GF-D8 (cell line): ENCODE measurements at regions not wholly inside any gene's neighbourhood (a gene's known extent, or its start where the extent isn't known, plus 50 kb on each side); places are given as distances from the start of the nearest gene placed in this dataset.

Source experiments
- DNase-seq: peaks from one replicate; lab custom pipeline; 2025; lab: John Stamatoyannopoulos, UW

DNA sequence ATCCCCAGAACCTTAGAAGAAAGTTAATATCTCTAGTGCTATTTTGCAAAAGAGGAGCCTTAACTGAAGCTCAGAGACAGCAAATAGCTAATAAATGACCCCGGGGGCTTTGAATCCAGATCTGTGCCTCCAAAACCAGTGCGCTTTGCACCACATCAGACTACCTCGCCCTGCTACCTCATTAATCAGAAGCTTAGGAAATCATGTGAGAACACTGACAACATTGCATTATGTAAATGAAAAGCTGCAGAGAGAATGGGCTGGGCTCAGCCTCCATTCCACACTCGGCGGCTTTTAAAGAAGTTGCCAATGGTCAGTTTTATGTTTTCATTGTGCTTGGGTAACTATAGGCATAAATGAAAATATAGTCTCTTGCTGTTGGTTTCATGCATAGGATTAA, 54.0 kb upstream of the STMND1 start:
- no peak for DNase-seq

DNA sequence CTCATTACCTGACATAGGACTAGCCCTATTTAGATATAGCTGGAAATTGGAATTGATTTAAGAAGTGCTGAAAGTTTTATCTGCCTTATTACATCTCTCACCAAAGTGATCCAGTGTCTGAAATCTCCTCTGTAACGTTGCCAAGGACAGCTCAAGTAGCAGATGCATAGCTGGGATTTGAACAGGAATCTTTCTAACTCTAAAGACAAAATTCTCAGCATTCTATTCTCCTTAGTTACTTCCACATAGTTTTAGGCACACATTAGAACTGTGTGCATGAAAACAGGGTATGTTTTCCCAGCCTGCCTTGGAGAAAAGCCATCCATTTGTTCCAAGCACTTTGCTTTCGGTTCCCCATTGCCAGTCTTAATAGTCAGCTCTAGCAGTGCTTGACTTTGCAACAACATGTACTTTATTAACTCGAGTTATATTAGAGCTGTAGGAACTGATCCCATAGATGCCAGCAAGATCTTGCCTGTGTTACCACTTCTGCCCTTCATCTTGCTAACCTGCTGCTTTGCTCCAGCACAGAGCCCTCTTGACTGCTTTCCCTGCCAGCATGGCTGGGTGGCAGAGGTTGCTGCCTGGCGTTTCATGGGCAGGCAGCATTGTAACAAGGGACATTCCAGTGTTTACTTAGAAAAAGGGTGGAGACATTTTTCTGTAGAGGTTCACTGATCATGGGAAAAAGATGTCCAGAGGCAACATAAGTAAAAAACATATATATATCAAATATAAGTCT, 56.1 kb upstream of the STMND1 start:
- DNase-seq = no peak

GRCh38 chr6:17043148-17043522, 58.7 kb upstream of the STMND1 start:
- no peak for DNase-seq

GRCh38 chr6:17042422-17043147, 59.3 kb upstream of the STMND1 start:
- no peak for DNase-seq

GRCh38 chr6:17039266-17039665, 62.6 kb upstream of the STMND1 start:
- DNase-seq = no peak

GRCh38 chr6:17038316-17038715, 63.5 kb upstream of the STMND1 start:
- DNase-seq = no peak

GRCh38 chr6:17036065-17036393, 65.8 kb upstream of the STMND1 start:
- DNase-seq = no peak

GRCh38 chr6:17035257-17036064, 66.4 kb upstream of the STMND1 start:
- no peak for DNase-seq

DNA sequence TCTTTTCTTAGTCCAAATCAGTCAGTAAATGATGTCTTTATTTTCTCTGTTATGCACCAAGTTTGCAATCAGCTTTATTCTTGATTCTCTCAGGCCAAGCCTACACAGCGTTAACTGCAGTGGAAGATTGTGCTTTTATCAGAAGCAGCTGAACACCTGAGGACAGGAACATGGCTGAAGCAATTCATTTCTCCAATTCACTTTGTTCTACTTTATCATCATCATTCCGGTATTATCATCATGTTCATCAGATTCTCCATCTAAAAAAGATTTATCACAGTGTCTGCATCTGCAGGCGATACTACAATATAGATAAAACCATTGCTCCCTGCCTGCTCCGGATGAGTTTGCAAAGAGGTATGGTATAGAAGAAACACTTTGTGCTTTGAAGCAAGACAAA, 68.1 kb upstream of the STMND1 start:
- no peak for DNase-seq

GRCh38 chr6:17032988-17033634, 68.7 kb upstream of the STMND1 start:
- no peak for DNase-seq

GRCh38 chr6:17032590-17032987, 69.3 kb upstream of the STMND1 start:
- DNase-seq = no peak

DNA sequence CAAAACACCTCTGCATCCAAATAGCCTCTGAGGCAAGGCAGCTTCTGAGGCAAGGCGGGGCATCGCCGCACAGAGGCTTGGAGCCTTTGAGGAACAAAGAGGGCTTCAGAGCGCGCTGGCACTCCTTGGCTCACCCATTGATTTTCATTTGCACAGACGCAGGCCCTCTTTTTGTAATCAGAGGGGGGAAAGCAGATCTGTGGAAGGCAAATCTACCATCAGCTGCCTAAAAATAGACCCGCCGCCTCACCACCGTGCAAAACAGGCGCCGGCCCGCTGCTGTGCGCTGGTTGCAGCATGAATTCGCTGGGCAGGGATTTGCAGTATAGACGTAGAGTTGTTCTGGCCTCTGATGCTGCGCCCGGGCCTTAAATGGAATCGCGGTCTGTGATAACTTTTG, 69.9 kb upstream of the STMND1 start:
- no peak for DNase-seq

DNA sequence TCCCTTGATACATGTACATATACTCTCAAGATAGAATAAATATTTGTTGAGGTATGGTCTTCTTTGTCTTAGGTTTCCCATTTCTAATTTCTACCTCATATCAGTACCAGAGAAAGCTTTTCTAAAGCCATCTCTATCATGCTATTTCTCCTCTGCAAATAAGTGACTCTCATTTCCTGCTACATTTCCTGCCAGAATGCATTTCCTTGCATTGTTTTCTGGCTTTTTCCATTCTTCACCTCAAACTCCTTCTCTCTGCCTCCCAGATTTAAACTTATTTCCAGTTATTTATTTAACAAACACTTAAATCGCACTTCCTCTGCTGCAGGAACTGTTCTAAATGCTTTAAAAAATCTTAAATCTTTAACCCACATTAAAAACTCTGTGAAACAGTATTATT, 74.4 kb upstream of the STMND1 start:
- DNase-seq = no peak

DNA sequence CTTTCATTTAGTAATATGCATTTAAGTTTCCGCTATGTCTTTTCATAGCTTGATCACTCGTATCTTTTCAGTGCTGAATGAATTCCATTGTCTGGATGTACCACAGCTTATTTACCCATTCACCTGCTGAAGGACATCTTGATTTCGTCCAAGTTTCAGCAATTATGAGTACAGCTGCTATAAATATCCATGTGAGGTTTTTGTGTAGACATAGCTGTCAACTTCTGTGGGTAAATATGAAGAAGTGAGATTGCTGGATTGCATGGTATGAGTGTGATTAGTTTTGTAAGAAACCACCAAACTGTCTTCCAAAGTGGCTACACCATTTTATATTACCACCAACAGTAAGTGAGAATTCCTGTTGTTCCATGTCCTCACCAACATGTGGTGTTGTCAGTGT, 79.2 kb upstream of the STMND1 start:
- no peak for DNase-seq

DNA sequence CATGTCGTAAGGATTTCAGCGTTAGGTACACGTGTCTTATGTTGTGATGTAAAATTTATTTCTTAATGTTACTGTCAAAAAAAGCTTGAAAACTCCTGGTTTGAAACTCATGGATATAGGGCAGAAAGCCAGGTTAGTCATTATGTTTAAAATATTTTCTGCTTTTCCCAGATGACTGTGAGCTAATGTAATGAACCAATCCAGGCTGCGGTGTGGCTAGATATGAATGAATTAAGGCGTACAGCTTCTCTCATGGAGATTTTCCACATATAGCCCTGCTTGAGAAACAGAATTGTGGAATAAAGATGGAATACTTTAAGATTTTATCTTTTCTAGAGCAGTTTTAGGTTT, 80.3 kb upstream of the STMND1 start:
- no peak for DNase-seq

DNA sequence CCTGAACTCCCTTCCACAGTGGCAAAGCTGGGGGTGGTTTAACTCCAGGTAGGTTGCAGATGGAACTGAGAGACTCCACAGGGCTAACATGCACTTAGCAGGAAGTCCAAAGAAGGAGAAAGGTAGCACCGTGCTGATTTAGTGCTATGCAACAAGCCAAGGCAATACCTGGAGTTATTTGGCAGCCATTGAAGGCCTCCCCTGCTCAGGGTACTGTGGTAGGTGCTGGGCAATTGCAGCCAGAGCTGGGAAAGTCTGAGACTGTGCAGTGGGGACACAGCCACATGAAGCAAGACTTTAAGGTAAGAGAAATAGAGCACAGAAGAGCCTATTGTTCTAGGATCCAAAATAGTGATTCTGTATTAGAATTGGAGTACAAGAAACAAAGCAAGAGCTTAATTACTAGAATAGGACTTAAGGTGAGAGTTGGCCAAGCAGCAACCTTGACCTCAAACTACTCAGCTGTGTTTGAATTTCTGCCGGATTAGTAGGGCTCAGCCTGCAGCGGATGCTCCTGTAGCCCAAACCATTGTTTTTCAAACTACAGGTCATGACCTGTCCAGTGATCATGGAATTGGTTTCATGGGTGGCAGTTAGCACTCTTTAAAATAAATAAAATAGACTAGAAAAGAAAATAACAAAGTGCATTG, 80.8 kb upstream of the STMND1 start:
- DNase-seq = no peak

- no peak for DNase-seq
Measured at GRCh38 chr6:17018425-17018824, 83.4 kb upstream of the STMND1 start.

GRCh38 chr6:17017416-17017815, 84.4 kb upstream of the STMND1 start:
- DNase-seq = no peak

GRCh38 chr6:17015551-17016381, 86.1 kb upstream of the STMND1 start:
- DNase-seq = no peak

DNA sequence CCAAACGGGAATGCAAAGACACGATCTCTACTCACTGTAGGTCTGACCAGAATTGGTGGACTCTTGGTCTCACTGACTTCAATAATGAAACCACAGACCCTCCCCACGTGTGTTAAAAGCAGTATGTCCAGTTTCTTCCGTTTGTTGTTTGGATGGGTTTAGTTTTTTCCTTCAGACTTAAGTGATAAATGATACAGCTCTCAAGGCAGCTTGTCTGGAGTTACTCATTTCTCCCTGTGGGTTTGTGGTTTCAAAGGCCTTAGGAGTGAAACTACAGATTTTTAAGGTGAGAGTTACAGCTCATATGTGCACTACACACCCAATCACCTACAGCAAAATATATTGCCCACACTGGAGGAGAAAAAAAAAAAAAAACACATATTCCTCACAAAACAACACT, 86.7 kb upstream of the STMND1 start:
- DNase-seq = no peak

GRCh38 chr6:17013701-17014100, 88.1 kb upstream of the STMND1 start:
- DNase-seq = no peak
